Fibroblast of peridontal ligament (primary cell): ENCODE measurements at regions not wholly inside any gene's neighbourhood (a gene's known extent, or its start where the extent isn't known, plus 50 kb on each side); places are given as distances from the start of the nearest gene placed in this dataset.
"Not testable (repeated sequence)": the region's sequence is repeated elsewhere in the genome, so short reads cannot be mapped to it uniquely, and the experiment has no call there.

Experiments
- DNase-seq: peaks from one replicate; pipeline ENCODE4 v3.0.0-alpha.2; 2010; ENCODE audit errors: extremely low read depth

DNA sequence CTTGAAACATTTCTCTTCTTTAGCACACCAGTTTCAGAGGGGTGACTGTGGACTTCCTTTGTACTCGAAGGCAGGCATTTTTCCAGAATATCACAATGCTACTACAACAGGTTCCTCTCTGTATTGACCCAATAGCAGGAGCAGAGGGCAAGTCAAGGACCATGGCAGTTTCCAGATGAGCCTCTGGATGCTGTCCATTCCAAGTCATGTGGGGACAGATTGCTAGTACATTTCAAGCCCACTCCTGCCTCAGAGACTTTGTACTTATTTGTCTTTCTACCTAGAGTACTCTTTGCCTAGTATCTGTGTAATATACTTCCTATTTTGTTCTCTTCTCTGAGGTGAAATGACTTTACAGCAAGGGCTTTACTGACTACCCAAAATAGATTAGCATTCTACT lies 373.9 kb downstream of the PIK3C3 start:
- DNase-seq = no peak

DNA sequence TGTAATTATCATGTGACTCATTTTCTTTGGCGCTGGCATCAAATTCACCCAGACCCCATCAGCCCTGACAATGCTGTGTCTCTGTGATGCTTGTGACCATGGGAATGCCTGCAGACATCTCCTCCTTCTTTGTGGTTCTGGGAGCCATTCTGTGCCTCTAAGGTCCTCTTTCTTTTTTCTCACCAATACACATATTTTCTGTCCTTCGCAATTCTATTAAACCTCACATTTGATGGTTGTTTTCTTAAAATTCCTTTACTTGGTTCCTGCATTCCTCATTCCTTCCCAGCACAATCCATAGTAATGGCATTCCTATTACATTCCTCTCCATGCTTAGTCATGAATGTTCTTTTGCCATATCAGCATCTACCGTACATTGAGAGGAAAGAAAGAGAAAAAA lies 375.3 kb downstream of the PIK3C3 start:
- DNase-seq = no peak

DNA sequence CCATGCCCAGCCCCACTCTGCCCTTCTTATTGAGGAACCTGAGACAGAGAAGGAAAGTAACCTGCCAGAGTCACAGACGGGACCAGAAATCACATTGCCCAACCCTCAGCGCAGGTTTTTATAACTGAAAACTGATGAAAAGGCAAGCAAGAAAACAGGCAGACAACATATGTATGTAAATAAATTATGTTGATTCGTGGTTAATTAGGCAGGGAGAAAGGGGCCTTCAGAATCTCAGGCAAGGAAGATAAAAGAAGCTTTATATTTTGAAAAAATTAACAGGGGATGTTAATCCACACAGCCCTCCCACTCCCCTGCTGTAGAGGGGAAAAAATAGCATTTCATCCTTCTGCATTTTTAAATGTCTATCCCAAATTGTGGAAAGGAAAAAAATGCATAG lies 378.5 kb downstream of the PIK3C3 start:
- no peak for DNase-seq

DNA sequence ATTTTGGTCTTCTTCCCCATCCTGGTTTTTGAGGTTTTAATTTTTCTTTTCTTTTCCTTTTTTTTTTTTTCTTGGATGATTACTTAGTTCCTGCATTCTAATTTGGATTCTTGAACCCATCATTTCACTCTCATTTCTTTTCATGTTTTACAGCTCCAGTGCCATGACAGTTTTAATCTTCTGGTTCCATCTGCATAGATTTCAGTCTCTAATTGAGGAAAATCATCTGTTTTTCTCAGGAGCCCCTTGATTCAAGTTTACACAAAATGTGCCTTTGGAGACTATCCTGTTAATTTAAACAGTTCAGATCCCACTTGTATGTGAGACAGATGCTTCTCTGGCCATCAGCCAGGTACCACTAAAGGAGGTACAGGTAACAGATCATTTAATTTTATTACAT lies 379.9 kb downstream of the PIK3C3 start:
- no peak for DNase-seq

- no peak for DNase-seq
Observed at GRCh38 chr18:42336139-42336538, 381.1 kb downstream of the PIK3C3 start.

DNA sequence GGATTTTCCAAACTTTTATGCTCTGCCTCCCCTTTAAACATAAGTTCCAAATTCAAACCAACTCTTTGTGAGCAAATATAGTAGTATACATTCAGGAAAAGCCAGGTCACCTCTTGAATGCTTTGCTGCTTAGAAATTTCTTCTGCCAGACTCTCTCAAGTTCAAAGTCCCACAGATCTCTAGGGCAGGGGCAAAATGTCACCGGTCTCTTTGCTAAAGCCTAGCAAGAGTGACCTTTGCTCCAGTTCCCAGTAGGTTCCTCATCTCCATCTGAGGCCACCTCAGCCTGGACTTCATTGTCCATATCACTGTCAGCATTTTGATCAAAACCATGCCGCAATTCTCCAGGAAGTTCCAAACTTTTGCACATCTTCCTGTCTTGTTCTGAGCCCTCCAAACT lies 382.3 kb downstream of the PIK3C3 start:
- DNase-seq = not testable (repeated sequence)

GRCh38 chr18:42338683-42339082 lies 383.6 kb downstream of the PIK3C3 start:
- DNase-seq = no peak

GRCh38 chr18:42339372-42339771 lies 384.3 kb downstream of the PIK3C3 start:
- DNase-seq = no peak

GRCh38 chr18:42340423-42341009 lies 385.5 kb downstream of the PIK3C3 start:
- no peak for DNase-seq

- no peak for DNase-seq
Observed at GRCh38 chr18:42341423-42341822, 386.4 kb downstream of the PIK3C3 start.

DNA sequence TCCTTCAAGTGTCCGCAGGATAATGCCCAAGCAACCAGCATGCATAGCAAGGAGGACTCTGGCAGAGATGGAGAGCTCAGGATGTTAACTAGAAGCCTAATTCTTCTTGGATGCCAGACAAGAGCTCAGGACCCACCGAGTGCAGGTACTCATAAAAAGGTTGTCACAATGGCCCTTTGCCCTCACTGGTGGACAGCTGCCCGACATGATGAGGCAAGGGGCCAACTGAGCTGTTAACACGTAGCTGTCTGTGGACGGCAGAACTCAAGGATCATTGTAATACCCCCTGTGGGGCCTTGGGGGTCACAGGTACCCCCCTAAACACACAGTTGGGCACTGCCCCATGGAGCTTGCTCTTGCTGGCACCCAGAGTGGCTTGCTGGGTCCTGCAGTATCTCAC lies 393.7 kb downstream of the PIK3C3 start:
- no peak for DNase-seq

GRCh38 chr18:42351455-42351854 lies 396.4 kb downstream of the PIK3C3 start:
- DNase-seq = no peak

- no peak for DNase-seq
Observed at GRCh38 chr18:42360716-42361115, 405.7 kb downstream of the PIK3C3 start.

- no peak for DNase-seq
Observed at GRCh38 chr18:42363446-42364441, 408.7 kb downstream of the PIK3C3 start.

- DNase-seq = no peak
Observed at GRCh38 chr18:42364766-42365165, 409.7 kb downstream of the PIK3C3 start.

DNA sequence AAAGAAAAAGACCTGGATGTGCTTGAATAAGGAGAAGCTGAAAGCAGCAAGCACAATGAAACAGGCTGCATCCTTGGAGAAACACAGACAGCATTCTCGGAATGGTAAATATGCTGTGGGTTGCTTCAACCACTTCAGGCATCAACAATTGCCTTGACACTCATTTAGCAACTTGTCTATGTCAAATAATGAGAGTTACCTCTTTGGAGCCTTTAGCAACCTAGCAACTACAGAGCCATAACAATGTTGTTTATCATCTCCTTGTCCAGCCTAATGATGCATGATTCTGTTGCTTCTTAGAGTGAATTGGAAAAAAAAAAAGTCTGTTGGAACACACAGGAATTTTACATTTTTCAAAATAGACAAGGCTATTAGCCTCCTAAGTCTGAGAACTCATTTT lies 410.6 kb downstream of the PIK3C3 start:
- no peak for DNase-seq

- DNase-seq = peak; percentile 0
Observed at GRCh38 chr18:42373584-42373983, 418.6 kb downstream of the PIK3C3 start.

- no peak for DNase-seq
Observed at GRCh38 chr18:42374961-42375360, 419.9 kb downstream of the PIK3C3 start.

- DNase-seq = not testable (repeated sequence)
Observed at GRCh38 chr18:42378854-42379253, 423.8 kb downstream of the PIK3C3 start.

- not testable (repeated sequence) for DNase-seq
Observed at GRCh38 chr18:42381236-42381635, 426.2 kb downstream of the PIK3C3 start.

DNA sequence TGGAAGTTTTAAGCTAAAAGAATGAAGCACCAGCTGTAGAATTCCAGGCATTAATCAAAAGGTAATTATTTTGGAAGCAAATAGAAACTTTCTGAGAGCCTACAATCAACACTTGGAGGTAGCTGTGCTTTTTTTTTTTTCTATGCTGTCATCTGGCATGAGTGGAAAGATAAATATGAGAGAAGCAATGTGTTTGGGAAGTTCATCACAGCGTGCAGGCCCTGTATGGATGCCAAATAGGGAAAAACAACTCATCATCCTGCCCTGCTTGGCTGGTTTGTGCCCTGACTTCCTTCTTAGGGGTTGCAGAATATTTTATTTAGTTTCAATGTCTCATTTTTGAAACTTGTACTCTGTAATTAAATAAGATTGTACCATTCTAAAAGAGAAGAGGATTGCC lies 437.4 kb downstream of the PIK3C3 start:
- no peak for DNase-seq

GRCh38 chr18:42392926-42393325 lies 437.9 kb downstream of the PIK3C3 start:
- DNase-seq = no peak

- no peak for DNase-seq
Observed at GRCh38 chr18:42394238-42394637, 439.2 kb downstream of the PIK3C3 start.
